Right lobe of liver (tissue), 6 donors: ENCODE measurements at regions not wholly inside any gene's neighbourhood (a gene's known extent, or its start where the extent isn't known, plus 50 kb on each side); places are given as distances from the start of the nearest gene placed in this dataset.

Source experiments
- ATAC-seq, 4 donors: fragments of 200-7000 bp; cut with Tn5 transposase; one replicate each; pipeline ENCODE4 v1.9.1; 2020; ENCODE audit warnings: mild to moderate bottlenecking in 4 of 4, moderate library complexity in 4 of 4
- DNase-seq, 3 donors: peaks; one replicate each; pipeline ENCODE4 v3.0.0-alpha.2; 2020
- H3K27ac ChIP-seq, 3 donors: fragments of 200-600 bp; one replicate each; pipeline ENCODE4 v1.8.0; 2022
- H3K27me3 ChIP-seq, 2 donors: fragments of 200-600 bp; one replicate each; pipeline ENCODE4 v1.8.0; 2022
- H3K36me3 ChIP-seq, 4 donors: fragments of 200-600 bp; sonication (generic) in 1 of 4; one replicate each; pipeline versions ENCODE4 v1.5.1 to v1.8.0; 2017 to 2022; ENCODE audit warnings: control low read depth in 1 of 4
- H3K4me1 ChIP-seq, 4 donors: fragments of 200-600 bp; sonication (generic) in 1 of 4; one replicate each; pipeline versions ENCODE4 v1.5.1 to v1.8.0; 2017 to 2022; ENCODE audit warnings: control low read depth in 1 of 4
- H3K4me3 ChIP-seq, 3 donors: fragments of 200-600 bp; one replicate each; pipeline ENCODE4 v1.8.0; 2022
- H3K9me3 ChIP-seq, 4 donors: fragments of 200-600 bp; sonication (generic) in 1 of 4; one replicate each; pipeline versions ENCODE4 v1.5.1 to v1.8.0; 2017 to 2022; ENCODE audit warnings: control low read depth in 1 of 4
- CTCF ChIP-seq, 4 donors: fragments of 200-600 bp in 3 of 4; fragments of 450-650 bp in 1 of 4; IDR thresholded peaks; one replicate each; pipeline versions ENCODE4 v1.5.1 to v1.8.0; 2016 to 2022; ENCODE audit warnings: antibody characterized with exemption in 4 of 4, mild to moderate bottlenecking in 2 of 4
- POLR2A ChIP-seq: fragments of 450-650 bp; IDR thresholded peaks from one replicate; pipeline ENCODE4 v1.6.1; 2017; ENCODE audit warnings: antibody characterized with exemption, mild to moderate bottlenecking
- WGBS: methylation state at CpG from one replicate; pipeline ENCODE4 v1.1.6; 2018; ENCODE audit warnings: low coverage, low lambda C conversion rate; ENCODE audit not compliant: insufficient coverage; ENCODE audit errors: missing lambda C conversion rate; 5-methylcytosine and 5-hydroxymethylcytosine counted together
- intact Hi-C, 2 donors: fragments of 100-400 bp; cut with DNase I; formaldehyde crosslinking; loops; one replicate each; pipeline versions ENCODE4 v1.11.2 to v1.14.1; 2022
- donor health status: DM: no; HTN: yes; CAD: no.
- donor health status: DM: no; HTN: no; CAD: no.
- donor health status: DM: no; HTN: no; CAD: no.
- donor health status: DM: no; HTN: yes; CAD: no.
- donor health status: DM: no; HTN: yes; CAD: no.

GRCh38 chr3:102790747-102791325 is 356.0 kb downstream of the ZPLD1 start:
- no peaks in the 10 kb centered on the region for H3K36me3 ChIP-seq
- H3K27me3 ChIP-seq = no peaks in the 10 kb centered on the region
- TF ChIP-seq POLR2A = no peak
- no peak for TF ChIP-seq CTCF (IDR thresholded peaks at IDR 0.05)
- 76% methylated on average over 3 of the region's 3 CpGs for WGBS
- ATAC-seq = no peak
- no peak overlapping the region for H3K27ac ChIP-seq
- H3K9me3 ChIP-seq = no peaks in the 10 kb centered on the region
- H3K4me3 ChIP-seq = no peak overlapping the region
- DNase-seq = no peak
- intact Hi-C loops = no loop called here
- no peaks in the 10 kb centered on the region for H3K4me1 ChIP-seq

GRCh38 chr3:102791641-102792589 is 357.1 kb downstream of the ZPLD1 start:
- no peaks in the 10 kb centered on the region for H3K27me3 ChIP-seq
- no peak overlapping the region for H3K4me3 ChIP-seq
- 45% methylated on average over 7 of the region's 7 CpGs for WGBS
- no peak for TF ChIP-seq CTCF (IDR thresholded peaks at IDR 0.05)
- no peak for TF ChIP-seq POLR2A
- ATAC-seq (no peak), DNase-seq (no peak)
- H3K9me3 ChIP-seq = no peaks in the 10 kb centered on the region
- intact Hi-C loops = no loop called here
- no peaks in the 10 kb centered on the region for H3K4me1 ChIP-seq
- H3K36me3 ChIP-seq = no peaks in the 10 kb centered on the region
- H3K27ac ChIP-seq = no peak overlapping the region

GRCh38 chr3:102796804-102797203 is 362.0 kb downstream of the ZPLD1 start:
- DNase-seq (no peak), ATAC-seq (no peak)
- TF ChIP-seq CTCF (IDR thresholded peaks at IDR 0.05) = no peak
- TF ChIP-seq POLR2A = no peak
- H3K4me3 ChIP-seq = no peak overlapping the region
- no peaks in the 10 kb centered on the region for H3K27me3 ChIP-seq
- no peaks in the 10 kb centered on the region for H3K9me3 ChIP-seq
- intact Hi-C loops = no loop called here
- no peaks in the 10 kb centered on the region for H3K4me1 ChIP-seq
- no peaks in the 10 kb centered on the region for H3K36me3 ChIP-seq
- no peak overlapping the region for H3K27ac ChIP-seq
- 67% methylated on average over 3 of the region's 4 CpGs for WGBS

- no peaks in the 10 kb centered on the region for H3K27me3 ChIP-seq
- no peak overlapping the region for H3K27ac ChIP-seq
- no CpG with 5 or more reads among the region's 1 CpG for WGBS
- no peaks in the 10 kb centered on the region for H3K9me3 ChIP-seq
- no peaks in the 10 kb centered on the region for H3K4me1 ChIP-seq
- DNase-seq (no peak), ATAC-seq (no peak)
- intact Hi-C loops = no loop called here
- no peak for TF ChIP-seq CTCF (IDR thresholded peaks at IDR 0.05)
- no peaks in the 10 kb centered on the region for H3K36me3 ChIP-seq
- H3K4me3 ChIP-seq = no peak overlapping the region
Measured at GRCh38 chr3:102802819-102803420, 368.1 kb downstream of the ZPLD1 start.
